Heart right ventricle (tissue), 16 donors: ENCODE measurements at regions not wholly inside any gene's neighbourhood (a gene's known extent, or its start where the extent isn't known, plus 50 kb on each side); places are given as distances from the start of the nearest gene placed in this dataset.

Source experiments
- ATAC-seq, 8 donors: fragments of 200-7000 bp; cut with Tn5 transposase; one replicate each; pipeline ENCODE4 v1.9.1; 2020; ENCODE audit warnings: mild to moderate bottlenecking in 8 of 8, moderate library complexity in 8 of 8, moderate number of reproducible peaks in 1 of 8
- DNase-seq, 2 donors: peaks; one replicate each; pipeline ENCODE4 v3.0.0-alpha.2; 2020
- H3K27ac ChIP-seq, 10 donors: fragments of 200-600 bp; sonication (generic) in 2 of 10; one replicate each; pipeline versions ENCODE4 v1.5.0 to v1.8.0; 2020 to 2022; ENCODE audit warnings: mild to moderate bottlenecking in 3 of 10
- H3K27me3 ChIP-seq, 7 donors: fragments of 200-600 bp; one replicate each; pipeline ENCODE4 v1.8.0; 2021 to 2022; ENCODE audit warnings: mild to moderate bottlenecking in 2 of 7
- H3K36me3 ChIP-seq, 9 donors: fragments of 200-600 bp; sonication (generic) in 1 of 9; one replicate each; pipeline versions ENCODE4 v1.5.0 to v1.8.0; 2020 to 2022; ENCODE audit warnings: mild to moderate bottlenecking in 2 of 9
- H3K4me1 ChIP-seq, 9 donors: fragments of 200-600 bp; sonication (generic) in 1 of 9; one replicate each; pipeline versions ENCODE4 v1.5.0 to v1.8.0; 2020 to 2022; ENCODE audit warnings: mild to moderate bottlenecking in 4 of 9
- H3K4me3 ChIP-seq, 10 donors: fragments of 200-600 bp; sonication (generic) in 2 of 10; one replicate each; pipeline versions ENCODE4 v1.5.0 to v1.8.0; 2020 to 2022; ENCODE audit warnings: mild to moderate bottlenecking in 7 of 10, moderate library complexity in 2 of 10
- H3K9me3 ChIP-seq, 11 donors: fragments of 200-600 bp in 10 of 11; sonication (generic) in 2 of 11; one replicate each; pipeline versions ENCODE4 v1.5.0 to v1.8.0; 2013 to 2022; ENCODE audit warnings: mild to moderate bottlenecking in 2 of 11, control low read depth in 1 of 11, moderate library complexity in 1 of 11
- CTCF ChIP-seq, 9 donors: fragments of 200-600 bp; sonication (generic) in 2 of 9; IDR thresholded peaks; one replicate each; pipeline versions ENCODE4 v1.5.0 to v1.8.0; 2021 to 2022; ENCODE audit warnings: antibody characterized with exemption in 9 of 9, mild to moderate bottlenecking in 5 of 9, moderate library complexity in 1 of 9
- WGBS, 2 donors: extraction: QIAGEN DNeasy Blood & Tissue Kit; methylation state at CpG; one replicate each; pipeline ENCODE4 v1.1.7; 2013; ENCODE audit warnings: inconsistent platforms in 1 of 2; 5-methylcytosine and 5-hydroxymethylcytosine counted together
- intact Hi-C, 10 donors: fragments of 100-400 bp; cut with DNase I; formaldehyde crosslinking; loops; one replicate each; pipeline versions ENCODE4 v1.11.1 to v1.14.2; 2022
- donor health status: Arrhythmogenic right ventricular cardiomyopathy.
- donor health status: ischemic (EF 13 %, LVEDD 7.1; RV severe dilation, severe dysfunction).
- donor health status: healthy with polysubstance abuse.
- donor health status: DM: no; HTN: yes; CAD: no.
- donor health status: DM: no; HTN: no; CAD: no.
- donor health status: ischemic (EF 25% LVEDD 6.9; RV normal size, moderate dysfunction).
- donor health status: ischemic (EF 25% LVEDD 5.7; RV mildly dilated, moderate dysfunction).
- donor health status: healthy.
- donor health status: DM: yes; HTN: yes; CAD: no.
- donor health status: Ischemic cardiomyopathy.
- donor health status: ischemic (EF 35%, LVEDD 5.7; RV mildly dilated, moderate dysfunction).
- donor health status: nonischemic (EF 11% LVEDD 7.7; RV severe dilation, severe dysfunction).
- donor health status: DM: yes; HTN: yes; CAD: no.
- donor health status: PGD.
- donor health status: ischemic (EF 29% LVEDD 5.4; RV normal size, mild dysfunction).
- donor health status: nonischemic (EF 23%, LVEDD 6.1; RV moderate dilation, normal function).

DNA sequence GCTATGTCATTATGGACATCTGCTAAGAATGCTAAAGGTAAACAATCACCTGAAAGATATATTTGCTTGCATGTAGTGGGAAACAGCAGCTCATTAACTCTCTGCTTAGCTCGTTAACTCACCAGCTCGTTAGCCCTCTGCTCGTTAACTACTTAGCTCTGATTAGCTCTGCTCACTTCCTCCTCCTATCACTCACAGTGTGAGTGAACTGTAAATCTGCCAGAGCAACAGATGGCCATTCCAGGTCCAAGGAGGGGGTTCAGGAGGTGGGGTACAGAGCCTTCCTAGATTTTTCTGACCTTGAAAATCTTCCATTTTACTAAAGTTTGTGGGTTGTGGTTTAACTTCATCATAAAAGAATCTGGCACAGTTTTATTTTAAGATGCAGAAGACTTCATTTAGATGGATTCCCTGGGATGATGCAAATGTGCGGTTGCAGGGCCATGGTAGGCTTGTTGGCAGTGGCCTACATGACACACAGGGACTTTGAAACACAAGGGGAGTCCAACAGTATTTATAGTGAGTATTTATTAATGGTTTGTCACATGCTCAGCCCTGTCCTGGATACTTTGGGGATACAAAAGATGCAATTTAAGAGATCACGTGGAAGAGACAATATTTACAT is 1633.7 kb upstream of the CELF4 start:
- DNase-seq (no peak), ATAC-seq (no peak)
- no peak overlapping the region for H3K4me3 ChIP-seq
- no peaks in the 10 kb centered on the region for H3K36me3 ChIP-seq
- no peaks in the 10 kb centered on the region for H3K9me3 ChIP-seq
- intact Hi-C loops, result no loop called here
- no peak overlapping the region for H3K27ac ChIP-seq
- H3K27me3 ChIP-seq, result no peaks in the 10 kb centered on the region
- WGBS, 2 donors, result 68 to 77% methylated on average over 5 of the region's 5 CpGs
- no peaks in the 10 kb centered on the region for H3K4me1 ChIP-seq
- no peak for TF ChIP-seq CTCF (IDR thresholded peaks at IDR 0.05)

DNA sequence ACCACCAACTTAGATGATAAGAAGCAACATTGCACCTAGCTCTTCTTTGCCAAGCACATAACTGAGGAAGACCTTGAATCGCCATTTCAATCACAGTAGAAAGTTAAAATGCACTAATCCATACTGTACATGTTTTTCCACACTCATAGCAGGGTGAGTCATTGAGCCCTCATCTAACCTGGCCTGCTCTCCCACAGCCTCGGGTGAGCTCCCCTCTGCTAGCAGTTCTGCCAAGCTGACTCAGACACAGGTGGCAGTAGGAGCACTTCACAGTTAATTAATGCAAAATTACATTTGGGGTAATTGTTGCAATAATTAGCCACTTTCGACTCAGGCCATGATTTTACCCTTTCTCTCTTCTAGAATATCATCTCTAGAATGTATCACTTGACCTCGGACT is 1632.8 kb upstream of the CELF4 start:
- no peaks in the 10 kb centered on the region for H3K36me3 ChIP-seq
- H3K9me3 ChIP-seq, result no peaks in the 10 kb centered on the region
- H3K4me3 ChIP-seq, result no peak overlapping the region
- 76 to 83% methylated on average over 4 of the region's 4 CpGs for WGBS, 2 donors
- H3K27ac ChIP-seq, result no peak overlapping the region
- H3K27me3 ChIP-seq, result no peaks in the 10 kb centered on the region
- ATAC-seq (no peak), DNase-seq (no peak)
- intact Hi-C loops, result no loop called here
- H3K4me1 ChIP-seq, result no peaks in the 10 kb centered on the region
- TF ChIP-seq CTCF (IDR thresholded peaks at IDR 0.05), result no peak

DNA sequence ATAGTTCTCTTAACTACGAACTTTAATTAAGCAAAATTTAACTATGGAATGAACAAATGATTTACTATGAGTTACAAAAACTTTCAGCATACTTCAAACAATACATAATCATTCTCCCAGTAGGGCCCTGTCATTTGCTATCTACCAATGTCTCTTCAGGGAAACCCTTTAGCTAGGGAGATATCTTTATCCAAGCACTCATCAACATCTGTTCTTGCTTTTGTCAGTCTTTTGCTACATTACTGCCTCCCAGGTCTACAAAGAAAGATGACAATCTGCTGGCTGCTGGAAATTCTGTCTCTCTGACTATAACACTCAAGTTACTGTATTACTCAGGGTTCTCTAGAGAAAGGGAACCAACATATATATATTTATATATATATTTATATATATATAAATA is 1626.3 kb upstream of the CELF4 start:
- WGBS, 2 donors, result 85 to 90% methylated on average over 1 of the region's 1 CpG
- intact Hi-C loops, result no loop called here
- Histone ChIP-seq H3K36me3 (no peaks in the 10 kb centered on the region), H3K4me3 (no peak overlapping the region), H3K27me3 (no peaks in the 10 kb centered on the region), H3K4me1 (no peaks in the 10 kb centered on the region), H3K27ac (no peak overlapping the region), H3K9me3 (peaks cover 0 to 4% (median 0%) of the 10 kb centered on the region in 11 donors)
- ATAC-seq, result no peak
- DNase-seq, result no peak
- no peak for TF ChIP-seq CTCF (IDR thresholded peaks at IDR 0.05)

DNA sequence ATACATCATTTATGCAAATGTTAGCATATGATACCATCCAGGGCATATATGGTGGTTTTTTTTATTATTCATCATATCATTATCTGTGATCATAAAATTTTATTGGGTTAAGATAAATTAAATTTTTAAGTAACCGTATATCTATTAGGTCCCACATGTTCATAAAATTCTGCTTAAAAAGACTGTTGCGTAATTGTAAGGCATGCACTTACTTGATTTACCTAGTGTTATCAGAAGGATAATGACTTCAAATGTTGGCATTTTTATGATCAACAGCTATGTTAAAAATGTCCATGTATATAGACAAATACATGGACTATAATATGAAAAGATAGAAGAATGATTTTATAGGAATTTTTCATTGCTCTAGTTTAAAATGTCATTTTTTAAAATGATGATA is 1625.5 kb upstream of the CELF4 start:
- no peaks in the 10 kb centered on the region for H3K36me3 ChIP-seq
- H3K4me3 ChIP-seq, result no peak overlapping the region
- peaks cover 0 to 4% (median 0%) of the 10 kb centered on the region in 11 donors for H3K9me3 ChIP-seq
- DNase-seq, result no peak
- no peak for TF ChIP-seq CTCF (IDR thresholded peaks at IDR 0.05)
- WGBS, 2 donors, result 94 to 96% methylated on average over 2 of the region's 2 CpGs
- no peak overlapping the region for H3K27ac ChIP-seq
- no peaks in the 10 kb centered on the region for H3K27me3 ChIP-seq
- no peak for ATAC-seq
- intact Hi-C loops, result no loop called here
- no peaks in the 10 kb centered on the region for H3K4me1 ChIP-seq
